Uterus (tissue), 3 donors: ENCODE measurements at regions not wholly inside any gene's neighbourhood (a gene's known extent, or its start where the extent isn't known, plus 50 kb on each side); places are given as distances from the start of the nearest gene placed in this dataset.

Source experiments
- DNase-seq, 2 donors: peaks; one replicate each; pipeline ENCODE4 v3.0.0-alpha.2; 2019 to 2020
- H3K27ac ChIP-seq, 2 donors: fragments of 200-600 bp; sonication (generic); 1 replicate in 1 of 2; 2 replicates in 1 of 2; pipeline ENCODE4 v1.5.1; 2016 to 2018
- H3K27me3 ChIP-seq, 2 donors: fragments of 200-600 bp; sonication (generic); one replicate each; pipeline ENCODE4 v1.5.1; 2018 to 2019; ENCODE audit warnings: control low read depth in 1 of 2
- H3K36me3 ChIP-seq, 2 donors: fragments of 200-600 bp; sonication (generic); one replicate each; pipeline ENCODE4 v1.5.1; 2019; ENCODE audit warnings: control low read depth in 1 of 2
- H3K4me1 ChIP-seq, 2 donors: fragments of 200-600 bp; sonication (generic); one replicate each; pipeline ENCODE4 v1.5.1; 2018 to 2019; ENCODE audit warnings: control low read depth in 1 of 2
- H3K4me3 ChIP-seq, 2 donors: fragments of 200-600 bp; sonication (generic); 1 replicate in 1 of 2; 2 replicates in 1 of 2; pipeline ENCODE4 v1.5.1; 2018 to 2019; ENCODE audit warnings: mild to moderate bottlenecking in 1 of 2
- H3K9me3 ChIP-seq, 2 donors: fragments of 200-600 bp; sonication (generic); one replicate each; pipeline ENCODE4 v1.5.1; 2019; ENCODE audit warnings: control low read depth in 1 of 2
- CTCF ChIP-seq, 4 experiments: fragments of 200-600 bp in 2 of 4; fragments of 450-650 bp in 2 of 4; sonication (generic) in 2 of 4; IDR thresholded peaks; one replicate each; pipeline ENCODE4 v1.5.1; 2016 to 2019; ENCODE audit warnings: antibody characterized with exemption in 4 of 4, mild to moderate bottlenecking in 2 of 4, moderate library complexity in 1 of 4
- POLR2A ChIP-seq, 2 donors: fragments of 450-650 bp; IDR thresholded peaks; one replicate each; pipeline ENCODE4 v1.6.1; 2016; ENCODE audit warnings: antibody characterized with exemption in 2 of 2, mild to moderate bottlenecking in 1 of 2, moderate library complexity in 1 of 2
- intact Hi-C: fragments of 100-400 bp; cut with DNase I; formaldehyde crosslinking; loops from one replicate; pipeline ENCODE4 v1.15.1; 2023; ENCODE audit warnings: low total_unique reads
- donor health status: DM: yes; HTN: yes; CAD: no.

GRCh38 chr4:22573198-22573597 lies 57.3 kb upstream of the ADGRA3 start:
- Histone ChIP-seq H3K27ac (no peak overlapping the region), H3K36me3 (no peaks in the 10 kb centered on the region), H3K27me3 (no peaks in the 10 kb centered on the region), H3K4me3 (no peak overlapping the region), H3K9me3 (peaks cover 0 to 6% of the 10 kb centered on the region in 2 donors), H3K4me1 (no peaks in the 10 kb centered on the region)
- peak; percentile 28 to 37 for DNase-seq
- intact Hi-C loops: no loop called here
- TF ChIP-seq CTCF (IDR thresholded peaks at IDR 0.05) (no peak), POLR2A (IDR thresholded peaks at IDR 0.05) (no peak)

- H3K27ac ChIP-seq: no peak overlapping the region
- DNase-seq: no peak
- peaks cover 0 to 6% of the 10 kb centered on the region in 2 donors for H3K9me3 ChIP-seq
- H3K36me3 ChIP-seq: no peaks in the 10 kb centered on the region
- no peaks in the 10 kb centered on the region for H3K27me3 ChIP-seq
- no peak for TF ChIP-seq CTCF (IDR thresholded peaks at IDR 0.05)
- no peak for TF ChIP-seq POLR2A (IDR thresholded peaks at IDR 0.05)
- H3K4me1 ChIP-seq: no peaks in the 10 kb centered on the region
- H3K4me3 ChIP-seq: no peak overlapping the region
- intact Hi-C loops: no loop called here
Observed at GRCh38 chr4:22573641-22574040, 57.8 kb upstream of the ADGRA3 start.

GRCh38 chr4:22574424-22574823 lies 58.6 kb upstream of the ADGRA3 start:
- Histone ChIP-seq H3K36me3 (no peaks in the 10 kb centered on the region), H3K4me3 (no peak overlapping the region), H3K4me1 (no peaks in the 10 kb centered on the region), H3K9me3 (peaks cover 0 to 6% of the 10 kb centered on the region in 2 donors), H3K27ac (no peak overlapping the region), H3K27me3 (no peaks in the 10 kb centered on the region)
- DNase-seq: no peak
- TF ChIP-seq CTCF (IDR thresholded peaks at IDR 0.05) (no peak), POLR2A (IDR thresholded peaks at IDR 0.05) (no peak)
- intact Hi-C loops: no loop called here

GRCh38 chr4:22574880-22575279 lies 59.0 kb upstream of the ADGRA3 start:
- no peaks in the 10 kb centered on the region for H3K36me3 ChIP-seq
- H3K4me3 ChIP-seq: no peak overlapping the region
- no peak overlapping the region for H3K27ac ChIP-seq
- peaks cover 0 to 3% of the 10 kb centered on the region in 2 donors for H3K9me3 ChIP-seq
- H3K4me1 ChIP-seq: no peaks in the 10 kb centered on the region
- no peak for TF ChIP-seq POLR2A (IDR thresholded peaks at IDR 0.05)
- no peak for TF ChIP-seq CTCF (IDR thresholded peaks at IDR 0.05)
- no peak for DNase-seq
- intact Hi-C loops: no loop called here
- H3K27me3 ChIP-seq: no peaks in the 10 kb centered on the region

DNA sequence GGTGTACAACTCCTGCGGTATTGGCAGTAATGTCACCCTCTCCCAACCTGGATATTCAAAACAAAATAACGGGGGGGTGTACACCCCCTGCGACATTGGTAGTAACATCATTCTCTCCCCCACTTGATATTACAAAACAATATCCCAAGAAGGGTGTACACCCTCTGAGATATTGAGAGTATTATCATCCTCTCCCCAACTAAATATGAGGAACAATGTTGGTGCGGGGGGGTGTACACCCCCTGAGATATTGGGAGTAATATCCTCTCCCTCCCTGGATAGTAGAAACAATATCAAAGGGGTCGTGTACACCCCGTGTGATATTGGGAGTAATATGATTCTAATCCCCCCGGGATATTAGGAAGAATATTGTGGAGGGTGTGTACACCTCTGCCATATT lies 71.4 kb upstream of the ADGRA3 start:
- Histone ChIP-seq H3K27me3 (no peaks in the 10 kb centered on the region), H3K36me3 (no peaks in the 10 kb centered on the region), H3K9me3 (no peaks in the 10 kb centered on the region), H3K4me1 (no peaks in the 10 kb centered on the region), H3K4me3 (no peak overlapping the region), H3K27ac (no peak overlapping the region)
- DNase-seq: no peak
- intact Hi-C loops: no loop called here
- TF ChIP-seq POLR2A (IDR thresholded peaks at IDR 0.05) (no peak), CTCF (IDR thresholded peaks at IDR 0.05) (no peak)
